GM23338 (cell line): ENCODE measurements at regions not wholly inside any gene's neighbourhood (a gene's known extent, or its start where the extent isn't known, plus 50 kb on each side); places are given as distances from the start of the nearest gene placed in this dataset.

Experiments
- ATAC-seq: fragments of 200-7000 bp; cut with Tn5 transposase; 3 replicates; pipeline ENCODE4 v1.9.1; 2020
- DNase-seq: peaks from one replicate; pipeline ENCODE4 v3.0.0-alpha.2; 2015; ENCODE audit warnings: low spot score
- H2AFZ ChIP-seq: fragments of 200-600 bp; sonication (generic); 2 replicates; pipeline ENCODE4 v1.8.0; 2016; ENCODE audit warnings: antibody characterized with exemption, mild to moderate bottlenecking, moderate library complexity
- H3F3A ChIP-seq: fragments of 200-600 bp; sonication (generic); replicated peaks from 2 replicates; pipeline ENCODE4 v1.8.0; 2017; ENCODE audit warnings: antibody characterized with exemption, mixed run types, low read depth
- H3K27ac ChIP-seq: fragments of 200-600 bp; sonication (generic); 2 replicates; pipeline ENCODE4 v1.6.1; 2016; ENCODE audit warnings: low read depth
- H3K27me3 ChIP-seq: fragments of 200-600 bp; sonication (generic); 2 replicates; pipeline ENCODE4 v1.8.0; 2016; ENCODE audit warnings: mild to moderate bottlenecking, mixed run types, moderate library complexity; ENCODE audit not compliant: insufficient read depth
- H3K36me3 ChIP-seq: fragments of 200-600 bp; sonication (generic); 2 replicates; pipeline ENCODE4 v1.8.0; 2016; ENCODE audit warnings: mild to moderate bottlenecking; ENCODE audit not compliant: insufficient read depth
- H3K4me1 ChIP-seq: fragments of 200-600 bp; sonication (generic); 2 replicates; pipeline ENCODE4 v1.8.0; 2016; ENCODE audit warnings: mild to moderate bottlenecking, moderate library complexity; ENCODE audit not compliant: insufficient read depth
- H3K4me2 ChIP-seq: fragments of 200-600 bp; sonication (generic); 2 replicates; pipeline ENCODE4 v1.7.1; 2017; ENCODE audit warnings: mixed run types
- H3K4me3 ChIP-seq: fragments of 200-600 bp; sonication (generic); 2 replicates; pipeline ENCODE4 v1.6.1; 2016; ENCODE audit warnings: mixed run types
- H3K79me2 ChIP-seq: fragments of 200-600 bp; sonication (generic); replicated peaks from 2 replicates; pipeline ENCODE4 v1.8.0; 2017; ENCODE audit warnings: mild to moderate bottlenecking; ENCODE audit not compliant: insufficient read depth
- H3K9me2 ChIP-seq: fragments of 200-600 bp; sonication (generic); 2 replicates; pipeline ENCODE4 v1.8.0; 2017; ENCODE audit not compliant: insufficient read depth
- H4K20me1 ChIP-seq: fragments of 200-600 bp; sonication (generic); replicated peaks from 2 replicates; pipeline ENCODE4 v1.8.0; 2017; ENCODE audit warnings: mild to moderate bottlenecking; ENCODE audit not compliant: insufficient read depth
- H3K27ac Mint-ChIP-seq: 2 replicates; pipeline ENCODE4 v1.8.0; 2020; ENCODE audit warnings: inconsistent platforms, mild to moderate bottlenecking, moderate library complexity, mixed read lengths
- H3K27me3 Mint-ChIP-seq: 3 replicates; pipeline ENCODE4 v1.8.0; 2022; ENCODE audit warnings: low read depth, mild to moderate bottlenecking, moderate library complexity, mixed read lengths, inconsistent platforms; ENCODE audit not compliant: insufficient read depth, poor library complexity
- H3K36me3 Mint-ChIP-seq: 3 replicates; pipeline ENCODE4 v1.8.0; 2021; ENCODE audit warnings: low read depth, mild to moderate bottlenecking, inconsistent platforms, moderate library complexity, mixed read lengths
- H3K4me1 Mint-ChIP-seq: 3 replicates; pipeline ENCODE4 v1.8.0; 2020; ENCODE audit warnings: mild to moderate bottlenecking, inconsistent platforms, mixed read lengths
- H3K4me3 Mint-ChIP-seq: 3 replicates; pipeline ENCODE4 v1.8.0; 2021; ENCODE audit warnings: moderate library complexity, mild to moderate bottlenecking, inconsistent platforms, mixed read lengths
- H3K9me3 Mint-ChIP-seq: 3 replicates; pipeline ENCODE4 v1.8.0; 2020; ENCODE audit warnings: moderate library complexity, mild to moderate bottlenecking, inconsistent platforms, mixed read lengths
- CREB1 ChIP-seq: fragments of 250-450 bp; sonication (Bioruptor Pico); IDR thresholded peaks from 2 replicates; pipeline ENCODE4 v1.5.0; 2020; ENCODE audit warnings: low read depth, mild to moderate bottlenecking, moderate library complexity
- CTCF ChIP-seq, 2 experiments: fragments of 200-600 bp in 1 of 2; sonication (generic) in 1 of 2; conservative IDR thresholded peaks; 2 replicates each; pipeline versions ENCODE4 v1.5.1 to v1.6.1; 2016 to 2017; ENCODE audit warnings: antibody characterized with exemption in 2 of 2, low read depth in 2 of 2, mild to moderate bottlenecking in 2 of 2, moderate library complexity in 1 of 2
- EZH2 ChIP-seq: fragments of 200-600 bp; sonication (generic); IDR thresholded peaks from one replicate; pipeline ENCODE4 v1.8.0; 2017; ENCODE audit warnings: antibody characterized with exemption, mild to moderate bottlenecking, low read depth; ENCODE audit not compliant: unreplicated experiment
- EZH2phosphoT487 ChIP-seq: fragments of 200-600 bp; sonication (generic); IDR thresholded peaks from one replicate; pipeline ENCODE4 v1.8.1; 2018; ENCODE audit warnings: antibody characterized with exemption; ENCODE audit not compliant: unreplicated experiment
- JUNB ChIP-seq: IDR thresholded peaks from one replicate; pipeline ENCODE4 v1.6.1; 2016; ENCODE audit warnings: antibody characterized with exemption; ENCODE audit not compliant: unreplicated experiment
- NANOG ChIP-seq: IDR thresholded peaks from 2 replicates; pipeline ENCODE4 v1.6.1; 2016; ENCODE audit warnings: antibody characterized with exemption, borderline replicate concordance
- POLR2AphosphoS5 ChIP-seq: IDR thresholded peaks from 2 replicates; pipeline ENCODE4 v1.6.1; 2016; ENCODE audit warnings: antibody characterized with exemption, low read depth
- STAT1 ChIP-seq: IDR thresholded peaks from one replicate; pipeline ENCODE4 v1.6.1; 2016; ENCODE audit warnings: antibody characterized with exemption; ENCODE audit not compliant: unreplicated experiment
- ZNF114 ChIP-seq: fragments of 250-450 bp; sonication (Bioruptor Pico); IDR thresholded peaks from 2 replicates; pipeline ENCODE4 v1.5.0; 2020; ENCODE audit warnings: mild to moderate bottlenecking, moderate library complexity
- TF ChIP-seq, protein P1 (sequence below): IDR thresholded peaks from one replicate; pipeline ENCODE4 v1.6.1; 2018; ENCODE audit warnings: antibody characterized with exemption; ENCODE audit not compliant: unreplicated experiment
- TF ChIP-seq, protein P2 (sequence below): IDR thresholded peaks from 2 replicates; pipeline ENCODE4 v1.6.1; 2016; ENCODE audit warnings: antibody characterized with exemption

DNA sequence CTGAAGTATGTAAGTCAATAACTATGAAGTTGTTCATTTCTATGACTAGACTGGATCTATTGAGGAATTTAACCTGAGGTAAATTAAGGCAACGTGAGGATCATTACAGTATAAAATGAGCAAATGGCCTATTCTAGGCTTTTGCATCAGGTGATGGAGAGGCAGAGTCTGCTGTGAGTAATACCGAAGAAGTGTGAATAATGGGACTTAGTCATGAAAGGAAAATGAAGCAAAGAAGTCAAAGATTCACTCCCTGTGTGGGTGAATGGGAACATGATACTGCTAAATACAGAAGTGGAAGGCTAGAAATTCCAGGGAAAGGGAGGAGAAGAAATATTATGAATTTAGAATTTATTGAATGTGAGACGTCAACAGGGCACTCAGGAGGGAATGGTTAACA lies 774.1 kb downstream of the LIG4 start (continued):
- TF ChIP-seq CTCF (conservative IDR thresholded peaks at IDR 0.05; ENCODE audit: low read depth in 2 of 2): no peak
- TF ChIP-seq CREB1 (CRISPR knock-in tag): no peak
- TF ChIP-seq ZNF114 (CRISPR knock-in tag): no peak
- no peak for TF ChIP-seq STAT1
- TF ChIP-seq JUNB: no peak
- TF ChIP-seq NANOG: no peak
- TF ChIP-seq POLR2AphosphoS5: no peak
- TF ChIP-seq, protein P1, sequence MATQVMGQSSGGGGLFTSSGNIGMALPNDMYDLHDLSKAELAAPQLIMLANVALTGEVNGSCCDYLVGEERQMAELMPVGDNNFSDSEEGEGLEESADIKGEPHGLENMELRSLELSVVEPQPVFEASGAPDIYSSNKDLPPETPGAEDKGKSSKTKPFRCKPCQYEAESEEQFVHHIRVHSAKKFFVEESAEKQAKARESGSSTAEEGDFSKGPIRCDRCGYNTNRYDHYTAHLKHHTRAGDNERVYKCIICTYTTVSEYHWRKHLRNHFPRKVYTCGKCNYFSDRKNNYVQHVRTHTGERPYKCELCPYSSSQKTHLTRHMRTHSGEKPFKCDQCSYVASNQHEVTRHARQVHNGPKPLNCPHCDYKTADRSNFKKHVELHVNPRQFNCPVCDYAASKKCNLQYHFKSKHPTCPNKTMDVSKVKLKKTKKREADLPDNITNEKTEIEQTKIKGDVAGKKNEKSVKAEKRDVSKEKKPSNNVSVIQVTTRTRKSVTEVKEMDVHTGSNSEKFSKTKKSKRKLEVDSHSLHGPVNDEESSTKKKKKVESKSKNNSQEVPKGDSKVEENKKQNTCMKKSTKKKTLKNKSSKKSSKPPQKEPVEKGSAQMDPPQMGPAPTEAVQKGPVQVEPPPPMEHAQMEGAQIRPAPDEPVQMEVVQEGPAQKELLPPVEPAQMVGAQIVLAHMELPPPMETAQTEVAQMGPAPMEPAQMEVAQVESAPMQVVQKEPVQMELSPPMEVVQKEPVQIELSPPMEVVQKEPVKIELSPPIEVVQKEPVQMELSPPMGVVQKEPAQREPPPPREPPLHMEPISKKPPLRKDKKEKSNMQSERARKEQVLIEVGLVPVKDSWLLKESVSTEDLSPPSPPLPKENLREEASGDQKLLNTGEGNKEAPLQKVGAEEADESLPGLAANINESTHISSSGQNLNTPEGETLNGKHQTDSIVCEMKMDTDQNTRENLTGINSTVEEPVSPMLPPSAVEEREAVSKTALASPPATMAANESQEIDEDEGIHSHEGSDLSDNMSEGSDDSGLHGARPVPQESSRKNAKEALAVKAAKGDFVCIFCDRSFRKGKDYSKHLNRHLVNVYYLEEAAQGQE: no peak

DNA sequence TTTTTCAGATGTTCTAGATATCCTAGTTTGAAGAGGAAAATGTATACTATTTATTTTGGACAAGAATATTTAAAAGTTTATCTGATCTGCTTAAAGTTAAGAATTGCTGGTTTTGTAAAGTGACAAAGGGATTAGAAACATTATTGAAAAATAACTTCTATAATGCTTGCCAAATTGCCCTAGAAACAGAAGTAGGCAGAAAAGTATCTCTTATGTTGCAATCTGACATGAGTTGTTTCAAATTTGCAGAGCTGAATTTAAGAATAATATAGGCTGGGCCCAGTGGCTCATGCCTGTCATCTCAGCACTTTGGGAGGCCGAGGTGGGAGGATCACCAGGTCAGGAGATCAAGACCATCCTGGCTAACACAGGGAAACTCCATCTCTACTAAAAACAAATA lies 777.1 kb downstream of the LIG4 start:
- Mint-ChIP-seq H3K4me1 (peaks cover 10% of the 10 kb centered on the region), H3K9me3 (no peaks in the 10 kb centered on the region)

More for the DNA sequence above, 777.1 kb downstream of the LIG4 start:
- TF ChIP-seq EZH2: no peak
- TF ChIP-seq, protein P2, sequence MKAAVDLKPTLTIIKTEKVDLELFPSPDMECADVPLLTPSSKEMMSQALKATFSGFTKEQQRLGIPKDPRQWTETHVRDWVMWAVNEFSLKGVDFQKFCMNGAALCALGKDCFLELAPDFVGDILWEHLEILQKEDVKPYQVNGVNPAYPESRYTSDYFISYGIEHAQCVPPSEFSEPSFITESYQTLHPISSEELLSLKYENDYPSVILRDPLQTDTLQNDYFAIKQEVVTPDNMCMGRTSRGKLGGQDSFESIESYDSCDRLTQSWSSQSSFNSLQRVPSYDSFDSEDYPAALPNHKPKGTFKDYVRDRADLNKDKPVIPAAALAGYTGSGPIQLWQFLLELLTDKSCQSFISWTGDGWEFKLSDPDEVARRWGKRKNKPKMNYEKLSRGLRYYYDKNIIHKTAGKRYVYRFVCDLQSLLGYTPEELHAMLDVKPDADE: no peak
- TF ChIP-seq CREB1 (CRISPR knock-in tag): no peak
- TF ChIP-seq EZH2phosphoT487: no peak
- no peak for TF ChIP-seq ZNF114 (CRISPR knock-in tag)
- Histone ChIP-seq H3K4me2 (no peak overlapping the region), H3K79me2 (no peaks in the 10 kb centered on the region), H2AFZ (no peak overlapping the region), H3K4me1 (peaks cover 12% of the 10 kb centered on the region), H4K20me1 (no peaks in the 10 kb centered on the region), H3F3A (no peaks in the 10 kb centered on the region), H3K36me3 (no peaks in the 10 kb centered on the region), H3K27me3 (no peaks in the 10 kb centered on the region), H3K9me2 (no peaks in the 10 kb centered on the region), H3K27ac (no peak overlapping the region), H3K4me3 (no peak overlapping the region)
- Mint-ChIP-seq H3K27ac (no peak overlapping the region), H3K4me3 (no peak overlapping the region), H3K27me3 (peaks cover 2% of the 10 kb centered on the region), H3K36me3 (no peaks in the 10 kb centered on the region)
- ATAC-seq (no peak), DNase-seq (no peak)
